Body of pancreas (tissue), 4 donors: ENCODE measurements at regions not wholly inside any gene's neighbourhood (a gene's known extent, or its start where the extent isn't known, plus 50 kb on each side); places are given as distances from the start of the nearest gene placed in this dataset.

Experiments
- ATAC-seq: fragments of 150-250 bp; one replicate; pipeline ENCODE4 v1.9.1; 2016
- DNase-seq, 4 donors: peaks; one replicate each; pipeline ENCODE4 v3.0.0-alpha.2; 2019
- H3K27ac ChIP-seq, 4 donors: fragments of 200-600 bp; sonication (generic); 1 replicate in 3 of 4; 2 replicates in 1 of 4; pipeline versions ENCODE4 v1.5.1 to v1.6.1; 2016 to 2019; ENCODE audit warnings: mild to moderate bottlenecking in 1 of 4, mixed read lengths in 1 of 4, moderate library complexity in 1 of 4
- H3K27me3 ChIP-seq, 2 donors: fragments of 200-600 bp; sonication (generic); one replicate each; pipeline ENCODE4 v1.6.0; 2016; ENCODE audit warnings: mild to moderate bottlenecking in 1 of 2
- H3K36me3 ChIP-seq, 2 donors: fragments of 200-600 bp; sonication (generic); replicated peaks in 1 of 2; 2 replicates each; pipeline ENCODE4 v1.5.1; 2016; ENCODE audit warnings: low read depth in 2 of 2; ENCODE audit not compliant: insufficient read depth in 1 of 2
- H3K4me1 ChIP-seq: fragments of 200-600 bp; sonication (generic); one replicate; pipeline ENCODE4 v1.6.0; 2016
- H3K4me3 ChIP-seq, 2 donors: fragments of 200-600 bp; sonication (generic); 1 replicate in 1 of 2; 2 replicates in 1 of 2; pipeline ENCODE4 v1.5.1; 2016 to 2019
- H3K9me3 ChIP-seq, 3 donors: fragments of 200-600 bp; sonication (generic); 1 replicate in 2 of 3; 2 replicates in 1 of 3; pipeline ENCODE4 v1.5.1; 2016
- POLR2A ChIP-seq, 3 donors: fragments of 450-650 bp; IDR thresholded peaks; one replicate each; pipeline ENCODE4 v1.6.1; 2016; ENCODE audit warnings: antibody characterized with exemption in 3 of 3, mild to moderate bottlenecking in 2 of 3
- WGBS, 2 donors: methylation state at CpG; one replicate each; pipeline ENCODE4 v1.1.5; 2017; 5-methylcytosine and 5-hydroxymethylcytosine counted together
- intact Hi-C: fragments of 100-400 bp; cut with DNase I; formaldehyde crosslinking; loops from one replicate; pipeline ENCODE4 v1.15.1; 2023
- TF ChIP-seq, protein P1 (sequence below), 7 experiments: fragments of 450-650 bp in 4 of 7; fragments of 200-600 bp in 3 of 7; sonication (generic) in 3 of 7; IDR thresholded peaks; one replicate each; pipeline ENCODE4 v1.5.1; 2016 to 2019; ENCODE audit warnings: antibody characterized with exemption in 7 of 7

GRCh38 chr4:3860061-3860912, 94.1 kb downstream of the ADRA2C start:
- no peak for DNase-seq
- Histone ChIP-seq H3K27me3 (no peaks in the 10 kb centered on the region), H3K4me3 (no peak overlapping the region), H3K27ac (no peak overlapping the region), H3K36me3 (no peaks in the 10 kb centered on the region), H3K9me3 (no peaks in the 10 kb centered on the region), H3K4me1 (no peaks in the 10 kb centered on the region)
- WGBS, 2 donors = 63 to 80% methylated on average over 1 to 35 of the region's 35 CpGs
- ATAC-seq = no peak
- intact Hi-C loops = no loop called here
- TF ChIP-seq, protein P1, sequence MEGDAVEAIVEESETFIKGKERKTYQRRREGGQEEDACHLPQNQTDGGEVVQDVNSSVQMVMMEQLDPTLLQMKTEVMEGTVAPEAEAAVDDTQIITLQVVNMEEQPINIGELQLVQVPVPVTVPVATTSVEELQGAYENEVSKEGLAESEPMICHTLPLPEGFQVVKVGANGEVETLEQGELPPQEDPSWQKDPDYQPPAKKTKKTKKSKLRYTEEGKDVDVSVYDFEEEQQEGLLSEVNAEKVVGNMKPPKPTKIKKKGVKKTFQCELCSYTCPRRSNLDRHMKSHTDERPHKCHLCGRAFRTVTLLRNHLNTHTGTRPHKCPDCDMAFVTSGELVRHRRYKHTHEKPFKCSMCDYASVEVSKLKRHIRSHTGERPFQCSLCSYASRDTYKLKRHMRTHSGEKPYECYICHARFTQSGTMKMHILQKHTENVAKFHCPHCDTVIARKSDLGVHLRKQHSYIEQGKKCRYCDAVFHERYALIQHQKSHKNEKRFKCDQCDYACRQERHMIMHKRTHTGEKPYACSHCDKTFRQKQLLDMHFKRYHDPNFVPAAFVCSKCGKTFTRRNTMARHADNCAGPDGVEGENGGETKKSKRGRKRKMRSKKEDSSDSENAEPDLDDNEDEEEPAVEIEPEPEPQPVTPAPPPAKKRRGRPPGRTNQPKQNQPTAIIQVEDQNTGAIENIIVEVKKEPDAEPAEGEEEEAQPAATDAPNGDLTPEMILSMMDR (IDR thresholded peaks at IDR 0.05) = no peak
- no peak for TF ChIP-seq POLR2A (IDR thresholded peaks at IDR 0.05)

GRCh38 chr4:3860913-3861636, 94.9 kb downstream of the ADRA2C start:
- TF ChIP-seq POLR2A (IDR thresholded peaks at IDR 0.05) = no peak
- TF ChIP-seq, protein P1 (IDR thresholded peaks at IDR 0.05) = no peak
- Histone ChIP-seq H3K27me3 (no peaks in the 10 kb centered on the region), H3K9me3 (no peaks in the 10 kb centered on the region), H3K27ac (no peak overlapping the region), H3K4me1 (no peaks in the 10 kb centered on the region), H3K4me3 (no peak overlapping the region), H3K36me3 (no peaks in the 10 kb centered on the region)
- WGBS, 2 donors = 70 to 73% methylated on average over 25 to 28 of the region's 28 CpGs
- intact Hi-C loops = no loop called here
- no peak for DNase-seq
- ATAC-seq = no peak

DNA sequence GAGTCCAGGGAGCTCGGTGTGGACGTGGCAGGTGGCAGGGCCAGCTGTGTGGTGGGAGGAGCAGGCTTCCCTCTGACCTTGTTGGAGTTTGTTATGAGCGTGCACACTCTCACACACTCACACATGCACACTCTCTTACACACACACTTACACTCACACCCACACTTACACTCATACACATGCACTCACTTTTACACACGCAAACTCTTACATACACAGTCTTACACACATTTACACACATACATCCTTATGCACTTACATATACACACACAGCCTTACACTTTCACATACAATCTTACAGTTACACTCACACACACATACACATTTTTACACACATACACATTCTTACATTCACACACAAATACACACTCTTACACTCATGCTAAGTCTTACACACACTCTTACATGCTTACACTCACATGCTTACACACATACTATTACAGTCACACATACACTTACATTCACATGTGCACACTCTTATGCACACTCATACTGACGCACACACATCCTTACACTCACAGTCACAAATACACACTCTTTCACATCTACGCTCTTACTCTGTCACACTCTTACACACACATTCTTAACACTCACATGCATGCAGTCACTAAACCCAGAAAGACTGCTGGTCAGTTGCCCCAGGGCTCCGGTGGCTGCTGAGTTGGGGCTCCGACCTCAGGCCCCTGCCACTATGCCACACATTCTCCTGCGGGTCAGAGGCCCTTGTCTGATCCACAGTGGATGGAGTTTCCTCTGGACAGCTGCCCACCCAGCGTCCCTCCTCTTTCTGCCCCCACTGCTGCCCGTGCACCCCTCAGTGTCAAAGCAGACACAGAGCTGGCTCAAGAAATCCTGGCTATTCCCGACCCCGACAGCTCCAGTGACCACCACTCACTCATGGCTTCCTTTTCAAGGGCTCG, 95.8 kb downstream of the ADRA2C start:
- no peak for ATAC-seq
- Histone ChIP-seq H3K4me1 (no peaks in the 10 kb centered on the region), H3K36me3 (no peaks in the 10 kb centered on the region), H3K4me3 (no peak overlapping the region), H3K9me3 (no peaks in the 10 kb centered on the region), H3K27me3 (no peaks in the 10 kb centered on the region), H3K27ac (no peak overlapping the region)
- DNase-seq = no peak
- 47 to 64% methylated on average over 9 to 14 of the region's 14 CpGs for whole genome bisulfite sequencing, 2 donors
- intact Hi-C loops = no loop called here
- TF ChIP-seq, protein P1 (IDR thresholded peaks at IDR 0.05) = no peak
- no peak for TF ChIP-seq POLR2A (IDR thresholded peaks at IDR 0.05)

- Histone ChIP-seq H3K27me3 (no peaks in the 10 kb centered on the region), H3K4me3 (no peak overlapping the region), H3K27ac (no peak overlapping the region), H3K9me3 (no peaks in the 10 kb centered on the region), H3K4me1 (no peaks in the 10 kb centered on the region), H3K36me3 (no peaks in the 10 kb centered on the region)
- 21 to 31% methylated on average over 15 to 21 of the region's 23 CpGs for WGBS, 2 donors
- no peak for DNase-seq
- intact Hi-C loops = no loop called here
- TF ChIP-seq, protein P1 (IDR thresholded peaks at IDR 0.05) = no peak
- TF ChIP-seq POLR2A (IDR thresholded peaks at IDR 0.05) = no peak
- peak; percentile 34 for ATAC-seq
Observed at GRCh38 chr4:3862640-3863420, 96.6 kb downstream of the ADRA2C start.
